ENCODE measurements at regions not wholly inside any gene's neighbourhood (a gene's known extent, or its start where the extent isn't known, plus 50 kb on each side); places are given as distances from the start of the nearest gene placed in this dataset.
A peak's percentile ranks its signal among the peaks of the same experiment; 100 is the strongest.

- no peaks in the 10 kb centered on the region for H3K27me3 ChIP-seq
- H3K9me3 ChIP-seq = no peaks in the 10 kb centered on the region
- no peaks in the 10 kb centered on the region for H3K36me3 ChIP-seq
- intact Hi-C loops (cut with DNase I; ENCODE audit: low total_unique reads) = no loop called here
- H3K4me1 ChIP-seq = peaks cover 0 to 3% (median 0%) of the 10 kb centered on the region in 4 donors
- 56 to 69% (median 67%) methylated on average over 2 of the region's 2 CpGs for WGBS, 5 donors
- H3K27ac ChIP-seq = no peak overlapping the region
- DNase-seq = peak in 1 of 2 donors; percentile 12
- TF ChIP-seq POLR2AphosphoS5 (IDR thresholded peaks at IDR 0.05) (no peak), POLR2A (IDR thresholded peaks at IDR 0.05) (no peak), EP300 (IDR thresholded peaks at IDR 0.05) (no peak)
- TF ChIP-seq, protein P1, sequence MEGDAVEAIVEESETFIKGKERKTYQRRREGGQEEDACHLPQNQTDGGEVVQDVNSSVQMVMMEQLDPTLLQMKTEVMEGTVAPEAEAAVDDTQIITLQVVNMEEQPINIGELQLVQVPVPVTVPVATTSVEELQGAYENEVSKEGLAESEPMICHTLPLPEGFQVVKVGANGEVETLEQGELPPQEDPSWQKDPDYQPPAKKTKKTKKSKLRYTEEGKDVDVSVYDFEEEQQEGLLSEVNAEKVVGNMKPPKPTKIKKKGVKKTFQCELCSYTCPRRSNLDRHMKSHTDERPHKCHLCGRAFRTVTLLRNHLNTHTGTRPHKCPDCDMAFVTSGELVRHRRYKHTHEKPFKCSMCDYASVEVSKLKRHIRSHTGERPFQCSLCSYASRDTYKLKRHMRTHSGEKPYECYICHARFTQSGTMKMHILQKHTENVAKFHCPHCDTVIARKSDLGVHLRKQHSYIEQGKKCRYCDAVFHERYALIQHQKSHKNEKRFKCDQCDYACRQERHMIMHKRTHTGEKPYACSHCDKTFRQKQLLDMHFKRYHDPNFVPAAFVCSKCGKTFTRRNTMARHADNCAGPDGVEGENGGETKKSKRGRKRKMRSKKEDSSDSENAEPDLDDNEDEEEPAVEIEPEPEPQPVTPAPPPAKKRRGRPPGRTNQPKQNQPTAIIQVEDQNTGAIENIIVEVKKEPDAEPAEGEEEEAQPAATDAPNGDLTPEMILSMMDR (IDR thresholded peaks at IDR 0.05) = no peak
- no peak overlapping the region for H3K4me3 ChIP-seq
Observed at GRCh38 chr10:36721871-36722270, 403.5 kb upstream of the ANKRD30A start.

DNA sequence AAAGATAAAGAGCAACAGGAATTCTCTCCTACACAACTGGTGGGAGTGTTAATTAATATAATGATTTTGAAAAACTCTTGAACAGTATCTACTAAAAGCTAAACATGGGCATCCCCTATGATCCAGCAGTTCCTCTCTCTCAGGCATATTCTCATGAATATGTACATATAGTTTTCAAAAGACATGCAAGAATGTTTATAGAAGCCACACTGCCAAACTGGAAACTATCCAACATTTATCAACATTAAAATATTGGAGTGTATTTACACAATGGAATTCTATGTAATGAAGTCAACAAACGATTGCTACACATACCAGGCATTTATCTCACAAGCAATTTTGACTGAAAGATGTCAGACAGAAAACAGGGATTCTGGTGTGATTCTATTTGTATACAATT, 404.5 kb upstream of the ANKRD30A start:
- Histone ChIP-seq H3K36me3 (no peaks in the 10 kb centered on the region), H3K4me3 (no peak overlapping the region), H3K27ac (no peak overlapping the region), H3K4me1 (peaks cover 0 to 3% (median 0%) of the 10 kb centered on the region in 4 donors), H3K27me3 (no peaks in the 10 kb centered on the region), H3K9me3 (no peaks in the 10 kb centered on the region)
- TF ChIP-seq, protein P1 (IDR thresholded peaks at IDR 0.05) = no peak
- TF ChIP-seq POLR2A (IDR thresholded peaks at IDR 0.05) (no peak), EP300 (IDR thresholded peaks at IDR 0.05) (no peak)
- intact Hi-C loops (cut with DNase I; ENCODE audit: low total_unique reads) = no loop called here
- no peak for DNase-seq
- WGBS, 5 donors = 15 to 33% (median 18%) methylated on average over 1 of the region's 1 CpG

DNA sequence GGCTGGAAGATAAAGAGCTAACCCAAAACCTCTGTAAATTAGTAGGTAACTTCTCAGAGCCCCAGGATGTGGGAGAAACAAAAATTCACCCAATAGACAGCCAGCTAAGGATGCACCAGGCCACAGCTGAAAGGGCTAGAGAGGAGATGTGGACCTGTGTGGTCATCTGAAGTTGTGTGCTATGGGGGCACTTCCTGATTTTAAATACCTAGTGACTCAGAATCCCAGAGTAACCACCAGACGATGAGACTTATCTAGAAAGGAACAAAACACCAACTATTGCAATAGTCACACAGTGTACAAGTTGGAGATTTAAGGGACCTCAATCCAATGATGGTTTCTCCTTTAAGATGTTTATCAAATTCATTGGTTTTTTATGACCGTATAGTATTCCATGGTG, 408.3 kb upstream of the ANKRD30A start:
- TF ChIP-seq EP300 (IDR thresholded peaks at IDR 0.05) (no peak), POLR2AphosphoS5 (IDR thresholded peaks at IDR 0.05) (no peak), POLR2A (IDR thresholded peaks at IDR 0.05) (no peak)
- TF ChIP-seq, protein P1 (IDR thresholded peaks at IDR 0.05) = no peak
- Histone ChIP-seq H3K27me3 (no peaks in the 10 kb centered on the region), H3K36me3 (no peaks in the 10 kb centered on the region), H3K9me3 (no peaks in the 10 kb centered on the region), H3K27ac (no peak overlapping the region), H3K4me3 (no peak overlapping the region), H3K4me1 (no peaks in the 10 kb centered on the region)
- DNase-seq = no peak
- WGBS, 5 donors = 84 to 91% (median 88%) methylated on average over 2 of the region's 2 CpGs
- intact Hi-C loops (cut with DNase I; ENCODE audit: low total_unique reads) = no loop called here

- Histone ChIP-seq H3K27me3 (no peaks in the 10 kb centered on the region), H3K4me1 (no peaks in the 10 kb centered on the region), H3K36me3 (no peaks in the 10 kb centered on the region), H3K4me3 (no peak overlapping the region), H3K9me3 (no peaks in the 10 kb centered on the region), H3K27ac (no peak overlapping the region)
- intact Hi-C loops (cut with DNase I; ENCODE audit: low total_unique reads) = no loop called here
- DNase-seq = no peak
- WGBS, 5 donors = 76 to 87% (median 84%) methylated on average over 2 of the region's 2 CpGs
- TF ChIP-seq EP300 (IDR thresholded peaks at IDR 0.05) = no peak
- TF ChIP-seq POLR2A (IDR thresholded peaks at IDR 0.05) = no peak
- TF ChIP-seq, protein P1 (IDR thresholded peaks at IDR 0.05) = no peak
- no peak for TF ChIP-seq POLR2AphosphoS5 (IDR thresholded peaks at IDR 0.05)
Observed at GRCh38 chr10:36716291-36716690, 409.1 kb upstream of the ANKRD30A start.
